ENCODE measurements at regions not wholly inside any gene's neighbourhood (a gene's known extent, or its start where the extent isn't known, plus 50 kb on each side); places are given as distances from the start of the nearest gene placed in this dataset.

GRCh38 chr15:70314018-70314354, 216.3 kb upstream of the TLE3 start:
- TF ChIP-seq CTCF (IDR thresholded peaks at IDR 0.05; ENCODE audit: extremely low read depth, insufficient read depth, missing control alignments): no peak
- no peak for DNase-seq (ENCODE audit: low spot score)
- in situ Hi-C loops (cut with MboI; ENCODE audit: low pct_unique_long_range_greater_than_20kb, low sequenced_read_pairs, unreplicated experiment): no loop called here

GRCh38 chr15:70313099-70314017, 215.6 kb upstream of the TLE3 start:
- in situ Hi-C loops (cut with MboI; ENCODE audit: low pct_unique_long_range_greater_than_20kb, low sequenced_read_pairs, unreplicated experiment): no loop called here
- no peak for TF ChIP-seq CTCF (IDR thresholded peaks at IDR 0.05; ENCODE audit: extremely low read depth, insufficient read depth, missing control alignments)
- DNase-seq (ENCODE audit: low spot score): no peak

- in situ Hi-C loops (cut with MboI; ENCODE audit: low pct_unique_long_range_greater_than_20kb, low sequenced_read_pairs, unreplicated experiment): no loop called here
- no peak for DNase-seq (ENCODE audit: low spot score)
- no peak for TF ChIP-seq CTCF (IDR thresholded peaks at IDR 0.05; ENCODE audit: extremely low read depth, insufficient read depth, missing control alignments)
Measured at GRCh38 chr15:70311821-70312220, 214.1 kb upstream of the TLE3 start.

- in situ Hi-C loops (cut with MboI; ENCODE audit: low pct_unique_long_range_greater_than_20kb, low sequenced_read_pairs, unreplicated experiment): no loop called here
- no peak for TF ChIP-seq CTCF (IDR thresholded peaks at IDR 0.05; ENCODE audit: extremely low read depth, insufficient read depth, missing control alignments)
- DNase-seq (ENCODE audit: low spot score): no peak
Measured at GRCh38 chr15:70309716-70310115, 212.0 kb upstream of the TLE3 start.

- no peak for DNase-seq (ENCODE audit: low spot score)
- TF ChIP-seq CTCF (IDR thresholded peaks at IDR 0.05; ENCODE audit: extremely low read depth, insufficient read depth, missing control alignments): no peak
- in situ Hi-C loops (cut with MboI; ENCODE audit: low pct_unique_long_range_greater_than_20kb, low sequenced_read_pairs, unreplicated experiment): no loop called here
Measured at GRCh38 chr15:70308735-70309434, 211.2 kb upstream of the TLE3 start.

GRCh38 chr15:70308011-70308734, 210.5 kb upstream of the TLE3 start:
- TF ChIP-seq CTCF (IDR thresholded peaks at IDR 0.05; ENCODE audit: extremely low read depth, insufficient read depth, missing control alignments): no peak
- in situ Hi-C loops (cut with MboI; ENCODE audit: low pct_unique_long_range_greater_than_20kb, low sequenced_read_pairs, unreplicated experiment): no loop called here
- DNase-seq (ENCODE audit: low spot score): peak; percentile 50

All from GM13977 (cell line).